Trophoblast cell (in vitro differentiated cells and primary cell): ENCODE measurements at regions not wholly inside any gene's neighbourhood (a gene's known extent, or its start where the extent isn't known, plus 50 kb on each side); places are given as distances from the start of the nearest gene placed in this dataset.
A peak's percentile ranks its signal among the peaks of the same experiment; 100 is the strongest.

Experiments used
- DNase-seq, 2 donors: peaks; one replicate each; pipeline ENCODE4 v3.0.0-alpha.2; 2016
- H2AFZ ChIP-seq: 2 replicates; pipeline ENCODE4 v1.6.1; 2013; ENCODE audit warnings: low read length, moderate library complexity, mild to moderate bottlenecking; ENCODE audit not compliant: insufficient read depth, poor library complexity
- H2AK5ac ChIP-seq: 2 replicates; pipeline ENCODE4 v1.6.1; 2013; ENCODE audit warnings: mild to moderate bottlenecking, low read length
- H2BK120ac ChIP-seq: 2 replicates; pipeline ENCODE4 v1.6.1; 2013; ENCODE audit warnings: low read length, mild to moderate bottlenecking, moderate library complexity; ENCODE audit not compliant: insufficient read depth, poor library complexity
- H2BK12ac ChIP-seq: 2 replicates; pipeline ENCODE4 v1.6.1; 2013; ENCODE audit warnings: mild to moderate bottlenecking, low read length, moderate library complexity
- H2BK5ac ChIP-seq: 2 replicates; pipeline ENCODE4 v1.6.1; 2013; ENCODE audit warnings: low read length, low read depth, moderate library complexity, mild to moderate bottlenecking; ENCODE audit not compliant: poor library complexity
- H3K14ac ChIP-seq: 2 replicates; pipeline ENCODE4 v1.6.1; 2013; ENCODE audit warnings: mild to moderate bottlenecking, low read length
- H3K18ac ChIP-seq: 2 replicates; pipeline ENCODE4 v1.6.1; 2013; ENCODE audit warnings: mild to moderate bottlenecking, low read length
- H3K23ac ChIP-seq: 2 replicates; pipeline ENCODE4 v1.6.1; 2013; ENCODE audit warnings: low read length
- H3K27ac ChIP-seq: 2 replicates; pipeline ENCODE4 v1.5.1; 2013; ENCODE audit warnings: low read depth, mild to moderate bottlenecking, inconsistent platforms, low read length, moderate library complexity
- H3K27me3 ChIP-seq: 2 replicates; pipeline ENCODE4 v1.6.1; 2013; ENCODE audit warnings: inconsistent platforms, mild to moderate bottlenecking, low read length, moderate library complexity; ENCODE audit not compliant: insufficient read depth
- H3K36me3 ChIP-seq, 2 experiments: 1 replicate in 1 of 2; 2 replicates in 1 of 2; pipeline ENCODE4 v1.6.1; 2013; ENCODE audit warnings: low read length in 2 of 2, mild to moderate bottlenecking in 2 of 2, moderate library complexity in 1 of 2; ENCODE audit not compliant: insufficient read depth in 2 of 2, control insufficient read depth in 1 of 2
- H3K4ac ChIP-seq: 2 replicates; pipeline ENCODE4 v1.6.1; 2013; ENCODE audit warnings: low read depth, mild to moderate bottlenecking, low read length, moderate library complexity
- H3K4me1 ChIP-seq, 2 experiments: 1 replicate in 1 of 2; 2 replicates in 1 of 2; pipeline ENCODE4 v1.6.1; 2013; ENCODE audit warnings: low read length in 2 of 2, mild to moderate bottlenecking in 2 of 2, moderate library complexity in 1 of 2; ENCODE audit not compliant: insufficient read depth in 2 of 2, control insufficient read depth in 1 of 2
- H3K4me2 ChIP-seq: 2 replicates; pipeline ENCODE4 v1.6.1; 2013; ENCODE audit warnings: inconsistent platforms, mild to moderate bottlenecking, low read length, moderate library complexity
- H3K4me3 ChIP-seq: 2 replicates; pipeline ENCODE4 v1.5.1; 2013; ENCODE audit warnings: mild to moderate bottlenecking, low read depth, low read length, inconsistent platforms
- H3K79me1 ChIP-seq: one replicate; pipeline ENCODE4 v1.6.1; 2013; ENCODE audit warnings: low read length
- H3K79me2 ChIP-seq: 2 replicates; pipeline ENCODE4 v1.6.1; 2013; ENCODE audit warnings: low read length, mild to moderate bottlenecking; ENCODE audit not compliant: control insufficient read depth, insufficient read depth, poor library complexity
- H3K9ac ChIP-seq: 2 replicates; pipeline ENCODE4 v1.6.1; 2013; ENCODE audit warnings: mild to moderate bottlenecking, low read length
- H3K9me3 ChIP-seq: 2 replicates; pipeline ENCODE4 v1.6.1; 2013; ENCODE audit warnings: low read depth, mild to moderate bottlenecking, control low read depth, inconsistent platforms, low read length; ENCODE audit not compliant: insufficient read depth
- H4K12ac ChIP-seq: 2 replicates; pipeline ENCODE4 v1.6.1; 2013; ENCODE audit warnings: low read depth, mild to moderate bottlenecking, low read length, moderate library complexity
- H4K8ac ChIP-seq: 2 replicates; pipeline ENCODE4 v1.6.1; 2013; ENCODE audit warnings: low read depth, mild to moderate bottlenecking, low read length, moderate library complexity
- H4K91ac ChIP-seq: one replicate; pipeline ENCODE4 v1.6.1; 2013; ENCODE audit warnings: low read depth, mild to moderate bottlenecking, low read length, moderate library complexity
- WGBS: extraction: QIAGEN DNeasy Blood & Tissue Kit; methylation state at CpG from one replicate; pipeline ENCODE4 v1.1.7; 2013; ENCODE audit warnings: missing lambda C conversion rate; ENCODE audit not compliant: insufficient read length, insufficient coverage; ENCODE audit errors: extremely low coverage; 5-methylcytosine and 5-hydroxymethylcytosine counted together

DNA sequence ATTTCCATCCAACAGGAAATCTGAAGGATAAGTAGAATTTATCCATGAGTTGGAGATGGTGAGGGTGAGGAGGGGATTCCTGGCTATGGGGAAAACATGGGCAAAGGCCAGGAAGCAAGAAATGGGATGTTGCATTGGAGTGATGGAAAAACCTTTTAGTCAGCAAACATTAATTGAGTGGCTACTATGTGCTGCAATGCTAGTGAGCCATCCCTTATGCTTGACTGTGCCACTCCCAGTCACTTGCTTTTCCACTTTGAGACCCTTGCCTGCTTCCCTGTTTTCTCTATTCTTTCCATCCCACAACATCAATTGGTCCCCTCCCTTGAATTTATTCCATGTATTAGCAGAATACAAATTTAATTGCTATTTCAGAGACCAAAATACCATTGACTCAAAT is 252.7 kb upstream of the HABP2 start:
- DNase-seq = no peak
- H3K4me1 ChIP-seq = peaks cover 20 to 29% of the 10 kb centered on the region in 2 experiments
- H3K14ac ChIP-seq = no peak overlapping the region
- H3K23ac ChIP-seq = no peak overlapping the region
- H3K27me3 ChIP-seq = no peaks in the 10 kb centered on the region
- H2BK5ac ChIP-seq = no peak overlapping the region
- no peak overlapping the region for H3K27ac ChIP-seq
- H4K8ac ChIP-seq = no peak overlapping the region
- H2BK120ac ChIP-seq = no peak overlapping the region
- no peak overlapping the region for H4K91ac ChIP-seq
- no peak overlapping the region for H2AK5ac ChIP-seq
- no peaks in the 10 kb centered on the region for H3K36me3 ChIP-seq
- H3K4me2 ChIP-seq = no peak overlapping the region
- no peak overlapping the region for H2AFZ ChIP-seq
- H3K79me1 ChIP-seq = peaks cover 26% of the 10 kb centered on the region
- no peak overlapping the region for H2BK12ac ChIP-seq
- H3K9ac ChIP-seq = no peak overlapping the region
- H4K12ac ChIP-seq = no peak overlapping the region
- H3K9me3 ChIP-seq = no peaks in the 10 kb centered on the region
- no peak overlapping the region for H3K4me3 ChIP-seq
- H3K18ac ChIP-seq = no peak overlapping the region
- no peaks in the 10 kb centered on the region for H3K79me2 ChIP-seq
- H3K4ac ChIP-seq = no peak overlapping the region

DNA sequence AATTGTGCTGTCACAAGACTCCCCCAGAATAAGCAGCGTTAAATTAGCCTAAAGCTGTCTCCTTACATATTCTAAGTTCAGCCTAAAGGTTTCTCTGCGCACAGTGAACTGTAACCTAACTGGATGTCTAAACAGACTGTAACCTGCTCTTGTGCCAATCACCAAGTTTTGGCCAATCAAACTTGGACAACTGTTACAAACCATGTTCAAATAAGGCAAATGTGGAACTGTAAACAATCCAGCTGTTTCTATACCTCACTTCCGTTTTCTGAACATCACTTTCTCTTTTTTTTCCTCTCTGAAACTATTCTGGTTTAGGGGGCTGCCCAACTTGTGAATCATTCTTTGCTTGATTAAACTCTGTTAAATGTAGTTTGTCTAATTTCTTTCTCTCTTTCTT is 252.2 kb upstream of the HABP2 start:
- no peak overlapping the region for H3K27ac ChIP-seq
- H3K36me3 ChIP-seq = no peaks in the 10 kb centered on the region
- no peak overlapping the region for H2BK120ac ChIP-seq
- H4K91ac ChIP-seq = no peak overlapping the region
- no peak for DNase-seq
- H3K27me3 ChIP-seq = no peaks in the 10 kb centered on the region
- no peak overlapping the region for H2BK5ac ChIP-seq
- H2AK5ac ChIP-seq = no peak overlapping the region
- no peak overlapping the region for H3K4me3 ChIP-seq
- H3K18ac ChIP-seq = no peak overlapping the region
- no peak overlapping the region for H3K14ac ChIP-seq
- no peaks in the 10 kb centered on the region for H3K79me2 ChIP-seq
- no peak overlapping the region for H2AFZ ChIP-seq
- no peak overlapping the region for H4K8ac ChIP-seq
- H3K4me2 ChIP-seq = no peak overlapping the region
- peaks cover 20 to 29% of the 10 kb centered on the region in 2 experiments for H3K4me1 ChIP-seq
- H3K9ac ChIP-seq = no peak overlapping the region
- no peak overlapping the region for H3K4ac ChIP-seq
- H4K12ac ChIP-seq = no peak overlapping the region
- no peak overlapping the region for H3K23ac ChIP-seq
- H2BK12ac ChIP-seq = no peak overlapping the region
- H3K9me3 ChIP-seq = no peaks in the 10 kb centered on the region
- peaks cover 24% of the 10 kb centered on the region for H3K79me1 ChIP-seq
- WGBS = no CpG with 5 or more reads among the region's 3 CpGs

DNA sequence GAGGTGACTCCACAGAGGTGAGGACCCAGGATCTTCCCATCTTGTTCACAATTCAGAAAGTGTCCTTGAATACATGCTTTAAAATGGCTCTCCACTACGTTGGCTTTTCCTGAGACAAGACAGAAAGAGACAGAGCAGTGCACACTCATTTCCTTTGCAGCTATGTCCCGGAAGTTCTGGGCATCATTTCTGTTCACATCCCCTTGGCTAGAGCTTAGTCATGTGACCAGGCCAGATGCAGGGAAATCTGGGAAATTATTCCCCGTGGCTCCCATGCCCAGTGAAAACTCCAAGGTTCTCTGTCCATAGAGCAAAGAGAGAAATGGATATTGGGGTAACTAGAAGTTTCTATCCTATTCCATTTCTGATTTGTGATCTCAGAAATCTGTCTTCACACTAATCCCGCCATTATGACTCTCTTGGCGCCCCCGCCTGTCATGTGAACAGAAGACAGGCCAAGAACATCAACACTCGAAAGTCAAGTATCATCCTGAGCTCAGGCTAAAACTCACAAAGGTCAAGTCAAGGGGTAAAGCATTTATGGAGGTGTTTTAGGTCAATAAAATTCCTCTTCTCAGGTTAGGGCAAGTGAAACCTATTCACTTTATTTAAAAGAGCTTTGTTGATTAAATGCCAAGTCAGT is 251.4 kb upstream of the HABP2 start:
- DNase-seq = no peak
- H3K18ac ChIP-seq = no peak overlapping the region
- no peak overlapping the region for H2BK12ac ChIP-seq
- H2AK5ac ChIP-seq = no peak overlapping the region
- no peaks in the 10 kb centered on the region for H3K9me3 ChIP-seq
- WGBS = no CpG with 5 or more reads among the region's 7 CpGs
- H4K8ac ChIP-seq = no peak overlapping the region
- peaks cover 25 to 32% of the 10 kb centered on the region in 2 experiments for H3K4me1 ChIP-seq
- H3K36me3 ChIP-seq = no peaks in the 10 kb centered on the region
- no peak overlapping the region for H3K14ac ChIP-seq
- H3K23ac ChIP-seq = no peak overlapping the region
- peak overlapping the region; percentile 22 for H4K91ac ChIP-seq
- H3K4me3 ChIP-seq = no peak overlapping the region
- H3K9ac ChIP-seq = no peak overlapping the region
- H2BK120ac ChIP-seq = peak overlapping the region; percentile 57
- H3K27me3 ChIP-seq = no peaks in the 10 kb centered on the region
- H2AFZ ChIP-seq = no peak overlapping the region
- no peak overlapping the region for H3K27ac ChIP-seq
- H3K79me1 ChIP-seq = peaks cover 23% of the 10 kb centered on the region
- no peak overlapping the region for H2BK5ac ChIP-seq
- H3K79me2 ChIP-seq = no peaks in the 10 kb centered on the region
- H3K4me2 ChIP-seq = no peak overlapping the region
- H4K12ac ChIP-seq = no peak overlapping the region
- H3K4ac ChIP-seq = no peak overlapping the region

DNA sequence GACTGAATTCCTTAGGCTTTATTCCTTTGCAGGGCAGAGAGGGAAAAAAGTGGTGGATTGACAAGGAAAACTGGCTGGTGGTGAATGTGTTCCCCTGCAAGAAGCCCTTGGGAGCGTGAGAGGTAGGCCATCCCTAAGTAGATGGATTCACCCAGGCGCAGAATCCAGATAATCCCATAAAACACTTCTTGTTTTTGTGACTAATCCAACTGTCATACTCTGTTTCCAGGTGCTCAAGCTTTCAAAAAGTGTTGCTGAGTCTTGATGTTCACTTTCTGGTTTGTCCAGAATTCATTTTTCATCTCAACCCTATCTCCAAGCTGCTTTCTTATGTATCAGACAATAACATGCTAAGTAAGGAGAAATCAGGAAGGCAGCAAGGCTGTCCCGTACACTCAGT is 250.8 kb upstream of the HABP2 start:
- Histone ChIP-seq H4K8ac (no peak overlapping the region), H3K4me2 (no peak overlapping the region), H2AFZ (no peak overlapping the region), H2BK5ac (no peak overlapping the region), H3K36me3 (no peaks in the 10 kb centered on the region), H3K4me1 (peaks cover 25 to 32% of the 10 kb centered on the region in 2 experiments), H2AK5ac (no peak overlapping the region), H3K79me2 (no peaks in the 10 kb centered on the region), H3K4ac (no peak overlapping the region), H2BK120ac (peak overlapping the region; percentile 57), H2BK12ac (peak overlapping the region; percentile 35), H3K4me3 (no peak overlapping the region), H4K12ac (no peak overlapping the region), H3K9ac (no peak overlapping the region), H3K14ac (no peak overlapping the region), H4K91ac (peak overlapping the region; percentile 22), H3K18ac (no peak overlapping the region), H3K27me3 (no peaks in the 10 kb centered on the region), H3K79me1 (peaks cover 23% of the 10 kb centered on the region), H3K27ac (no peak overlapping the region), H3K23ac (no peak overlapping the region), H3K9me3 (no peaks in the 10 kb centered on the region)
- peak; percentile 30 to 72 for DNase-seq
- no CpG with 5 or more reads among the region's 3 CpGs for WGBS
